Neural cell (in vitro differentiated cells): ENCODE measurements at regions not wholly inside any gene's neighbourhood (a gene's known extent, or its start where the extent isn't known, plus 50 kb on each side); places are given as distances from the start of the nearest gene placed in this dataset.

Experiments
- H2AFZ ChIP-seq: fragments of 200-600, 300-800 bp; sonication (generic), shearing (Covaris generic); 2 replicates; pipeline ENCODE4 v1.6.0; 2014; ENCODE audit warnings: low read depth, mild to moderate bottlenecking, antibody characterized with exemption, low read length, moderate library complexity
- H3F3A ChIP-seq: fragments of 200-600 bp; shearing (Covaris generic); 2 replicates; pipeline ENCODE4 v1.6.1; 2016; ENCODE audit warnings: mild to moderate bottlenecking, moderate library complexity, mixed read lengths, antibody characterized with exemption, low read length; ENCODE audit not compliant: insufficient read depth, poor library complexity, severe bottlenecking
- H3K27ac ChIP-seq: fragments of 200-600, 300-800 bp; sonication (generic), shearing (Covaris generic); 2 replicates; pipeline ENCODE4 v1.5.1; 2014; ENCODE audit warnings: mild to moderate bottlenecking, low read length, moderate library complexity
- H3K27me3 ChIP-seq: fragments of 300-800, 200-600 bp; sonication (generic), shearing (Covaris generic); 2 replicates; pipeline ENCODE4 v1.6.0; 2014; ENCODE audit warnings: mild to moderate bottlenecking, low read depth, low read length, moderate library complexity; ENCODE audit not compliant: insufficient read depth
- H3K36me3 ChIP-seq: fragments of 300-800, 200-600 bp; sonication (generic), shearing (Covaris generic); 2 replicates; pipeline ENCODE4 v1.5.1; 2014; ENCODE audit warnings: mild to moderate bottlenecking, antibody characterized with exemption, low read length, moderate library complexity; ENCODE audit not compliant: insufficient read depth
- H3K4me2 ChIP-seq: fragments of 300-800, 200-600 bp; sonication (generic), shearing (Covaris generic); 2 replicates; pipeline ENCODE4 v1.6.0; 2014; ENCODE audit warnings: mild to moderate bottlenecking, low read length
- H3K4me3 ChIP-seq: fragments of 300-800, 200-600 bp; sonication (generic), shearing (Covaris generic); 2 replicates; pipeline ENCODE4 v1.5.1; 2014; ENCODE audit warnings: mild to moderate bottlenecking, low read length, moderate library complexity
- H3K79me2 ChIP-seq: fragments of 200-600 bp; shearing (Covaris generic); replicated peaks from 2 replicates; pipeline ENCODE4 v1.6.0; 2014; ENCODE audit warnings: mild to moderate bottlenecking, low read length, moderate library complexity; ENCODE audit not compliant: insufficient read depth
- H3K9ac ChIP-seq: fragments of 300-800, 200-600 bp; sonication (generic), shearing (Covaris generic); 2 replicates; pipeline ENCODE4 v1.6.1; 2016; ENCODE audit warnings: mild to moderate bottlenecking, low read length, mixed read lengths
- H3K9me2 ChIP-seq: fragments of 200-600 bp; shearing (Covaris generic); 2 replicates; pipeline ENCODE4 v1.6.1; 2016; ENCODE audit warnings: mild to moderate bottlenecking, low read length, mixed read lengths; ENCODE audit not compliant: insufficient read depth
- H3K9me3 ChIP-seq: fragments of 200-600, 300-800 bp; sonication (generic), shearing (Covaris generic); 2 replicates; pipeline ENCODE4 v1.6.1; 2016; ENCODE audit warnings: mild to moderate bottlenecking, mixed run types, low read length, moderate library complexity, mixed read lengths
- H4K20me1 ChIP-seq: fragments of 200-600 bp; shearing (Covaris generic); 2 replicates; pipeline ENCODE4 v1.6.1; 2016; ENCODE audit warnings: mild to moderate bottlenecking, mixed run types; ENCODE audit not compliant: insufficient read depth
- EP300 ChIP-seq: fragments of 450-650 bp; conservative IDR thresholded peaks from 2 replicates; pipeline ENCODE4 v1.6.1; 2014; ENCODE audit warnings: antibody characterized with exemption, mild to moderate bottlenecking, moderate library complexity; ENCODE audit not compliant: poor library complexity, severe bottlenecking
- EZH2 ChIP-seq: fragments of 200-600, 300-800 bp; shearing (Covaris generic), sonication (generic); IDR thresholded peaks from 2 replicates; pipeline ENCODE4 v1.6.1; 2014; ENCODE audit warnings: antibody characterized with exemption, low read length, borderline replicate concordance, mild to moderate bottlenecking; ENCODE audit not compliant: insufficient read depth, poor library complexity, severe bottlenecking
- MXI1 ChIP-seq: fragments of 450-650 bp; conservative IDR thresholded peaks from 2 replicates; pipeline ENCODE4 v1.6.1; 2014; ENCODE audit warnings: antibody characterized with exemption, mild to moderate bottlenecking; ENCODE audit not compliant: poor library complexity, severe bottlenecking
- POLR2AphosphoS5 ChIP-seq: IDR thresholded peaks from 2 replicates; pipeline ENCODE4 v1.6.1; 2012
- RAD21 ChIP-seq: fragments of 450-650 bp; conservative IDR thresholded peaks from 2 replicates; pipeline ENCODE4 v1.6.1; 2014; ENCODE audit warnings: antibody characterized with exemption, mild to moderate bottlenecking, moderate library complexity
- SMC3 ChIP-seq: fragments of 450-650 bp; conservative IDR thresholded peaks from 2 replicates; pipeline ENCODE4 v1.6.1; 2014; ENCODE audit warnings: antibody characterized with exemption, mild to moderate bottlenecking, moderate library complexity; ENCODE audit not compliant: poor library complexity
- TAF1 ChIP-seq: IDR thresholded peaks from 2 replicates; pipeline ENCODE4 v1.6.1; 2012; ENCODE audit warnings: low read depth
- TF ChIP-seq, protein P1 (sequence below): fragments of 450-650 bp; IDR thresholded peaks from 2 replicates; pipeline ENCODE4 v1.5.1; 2014; ENCODE audit warnings: antibody characterized with exemption, mild to moderate bottlenecking, moderate library complexity; ENCODE audit not compliant: poor library complexity, severe bottlenecking
- TF ChIP-seq, protein P2 (sequence below): IDR thresholded peaks from 2 replicates; pipeline ENCODE4 v1.6.1; 2012; ENCODE audit warnings: borderline replicate concordance

- Histone ChIP-seq H3K9ac (no peak overlapping the region), H4K20me1 (no peaks in the 10 kb centered on the region), H2AFZ (no peak overlapping the region), H3K4me3 (no peak overlapping the region), H3F3A (no peaks in the 10 kb centered on the region), H3K9me3 (no peaks in the 10 kb centered on the region), H3K27me3 (no peaks in the 10 kb centered on the region), H3K9me2 (no peaks in the 10 kb centered on the region), H3K27ac (no peak overlapping the region), H3K36me3 (no peaks in the 10 kb centered on the region), H3K79me2 (no peaks in the 10 kb centered on the region), H3K4me2 (no peak overlapping the region)
- TF ChIP-seq RAD21 (no peak), TAF1 (no peak), EP300 (no peak), SMC3 (no peak), MXI1 (no peak), EZH2 (no peak), POLR2AphosphoS5 (no peak)
- TF ChIP-seq, protein P1, sequence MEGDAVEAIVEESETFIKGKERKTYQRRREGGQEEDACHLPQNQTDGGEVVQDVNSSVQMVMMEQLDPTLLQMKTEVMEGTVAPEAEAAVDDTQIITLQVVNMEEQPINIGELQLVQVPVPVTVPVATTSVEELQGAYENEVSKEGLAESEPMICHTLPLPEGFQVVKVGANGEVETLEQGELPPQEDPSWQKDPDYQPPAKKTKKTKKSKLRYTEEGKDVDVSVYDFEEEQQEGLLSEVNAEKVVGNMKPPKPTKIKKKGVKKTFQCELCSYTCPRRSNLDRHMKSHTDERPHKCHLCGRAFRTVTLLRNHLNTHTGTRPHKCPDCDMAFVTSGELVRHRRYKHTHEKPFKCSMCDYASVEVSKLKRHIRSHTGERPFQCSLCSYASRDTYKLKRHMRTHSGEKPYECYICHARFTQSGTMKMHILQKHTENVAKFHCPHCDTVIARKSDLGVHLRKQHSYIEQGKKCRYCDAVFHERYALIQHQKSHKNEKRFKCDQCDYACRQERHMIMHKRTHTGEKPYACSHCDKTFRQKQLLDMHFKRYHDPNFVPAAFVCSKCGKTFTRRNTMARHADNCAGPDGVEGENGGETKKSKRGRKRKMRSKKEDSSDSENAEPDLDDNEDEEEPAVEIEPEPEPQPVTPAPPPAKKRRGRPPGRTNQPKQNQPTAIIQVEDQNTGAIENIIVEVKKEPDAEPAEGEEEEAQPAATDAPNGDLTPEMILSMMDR, result no peak
- TF ChIP-seq, protein P2, sequence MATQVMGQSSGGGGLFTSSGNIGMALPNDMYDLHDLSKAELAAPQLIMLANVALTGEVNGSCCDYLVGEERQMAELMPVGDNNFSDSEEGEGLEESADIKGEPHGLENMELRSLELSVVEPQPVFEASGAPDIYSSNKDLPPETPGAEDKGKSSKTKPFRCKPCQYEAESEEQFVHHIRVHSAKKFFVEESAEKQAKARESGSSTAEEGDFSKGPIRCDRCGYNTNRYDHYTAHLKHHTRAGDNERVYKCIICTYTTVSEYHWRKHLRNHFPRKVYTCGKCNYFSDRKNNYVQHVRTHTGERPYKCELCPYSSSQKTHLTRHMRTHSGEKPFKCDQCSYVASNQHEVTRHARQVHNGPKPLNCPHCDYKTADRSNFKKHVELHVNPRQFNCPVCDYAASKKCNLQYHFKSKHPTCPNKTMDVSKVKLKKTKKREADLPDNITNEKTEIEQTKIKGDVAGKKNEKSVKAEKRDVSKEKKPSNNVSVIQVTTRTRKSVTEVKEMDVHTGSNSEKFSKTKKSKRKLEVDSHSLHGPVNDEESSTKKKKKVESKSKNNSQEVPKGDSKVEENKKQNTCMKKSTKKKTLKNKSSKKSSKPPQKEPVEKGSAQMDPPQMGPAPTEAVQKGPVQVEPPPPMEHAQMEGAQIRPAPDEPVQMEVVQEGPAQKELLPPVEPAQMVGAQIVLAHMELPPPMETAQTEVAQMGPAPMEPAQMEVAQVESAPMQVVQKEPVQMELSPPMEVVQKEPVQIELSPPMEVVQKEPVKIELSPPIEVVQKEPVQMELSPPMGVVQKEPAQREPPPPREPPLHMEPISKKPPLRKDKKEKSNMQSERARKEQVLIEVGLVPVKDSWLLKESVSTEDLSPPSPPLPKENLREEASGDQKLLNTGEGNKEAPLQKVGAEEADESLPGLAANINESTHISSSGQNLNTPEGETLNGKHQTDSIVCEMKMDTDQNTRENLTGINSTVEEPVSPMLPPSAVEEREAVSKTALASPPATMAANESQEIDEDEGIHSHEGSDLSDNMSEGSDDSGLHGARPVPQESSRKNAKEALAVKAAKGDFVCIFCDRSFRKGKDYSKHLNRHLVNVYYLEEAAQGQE, result no peak
Measured at GRCh38 chr1:118828038-118828437, 160.1 kb downstream of the TBX15 start.

GRCh38 chr1:118827636-118828035, 160.5 kb downstream of the TBX15 start:
- Histone ChIP-seq H3K27ac (no peak overlapping the region), H3K9me2 (no peaks in the 10 kb centered on the region), H3K9me3 (no peaks in the 10 kb centered on the region), H3K36me3 (no peaks in the 10 kb centered on the region), H3K9ac (no peak overlapping the region), H3K4me2 (no peak overlapping the region), H2AFZ (no peak overlapping the region), H3K79me2 (no peaks in the 10 kb centered on the region), H4K20me1 (no peaks in the 10 kb centered on the region), H3K27me3 (no peaks in the 10 kb centered on the region), H3F3A (no peaks in the 10 kb centered on the region), H3K4me3 (no peak overlapping the region)
- TF ChIP-seq EP300, result no peak
- TF ChIP-seq POLR2AphosphoS5, result no peak
- TF ChIP-seq MXI1, result no peak
- TF ChIP-seq, protein P1, result no peak
- TF ChIP-seq SMC3, result no peak
- TF ChIP-seq, protein P2, result no peak
- no peak for TF ChIP-seq EZH2
- TF ChIP-seq RAD21, result no peak
- no peak for TF ChIP-seq TAF1
